HFF-Myc (cell line): ENCODE measurements at regions not wholly inside any gene's neighbourhood (a gene's known extent, or its start where the extent isn't known, plus 50 kb on each side); places are given as distances from the start of the nearest gene placed in this dataset.

Experiments used
- DNase-seq: peaks from one replicate; pipeline ENCODE4 v3.0.0-alpha.2; 2011; ENCODE audit warnings: low read depth; ENCODE audit errors: extremely low read depth
- H3K4me3 ChIP-seq: replicated peaks from 2 replicates; pipeline ENCODE4 v1.5.1; 2011; ENCODE audit warnings: low read depth, mild to moderate bottlenecking, control low read depth, low read length
- TF ChIP-seq, protein P1 (sequence below): IDR thresholded peaks from 2 replicates; pipeline ENCODE4 v1.5.1; 2012; ENCODE audit warnings: mild to moderate bottlenecking, low read depth, low read length, control low read depth; ENCODE audit errors: missing control alignments

DNA sequence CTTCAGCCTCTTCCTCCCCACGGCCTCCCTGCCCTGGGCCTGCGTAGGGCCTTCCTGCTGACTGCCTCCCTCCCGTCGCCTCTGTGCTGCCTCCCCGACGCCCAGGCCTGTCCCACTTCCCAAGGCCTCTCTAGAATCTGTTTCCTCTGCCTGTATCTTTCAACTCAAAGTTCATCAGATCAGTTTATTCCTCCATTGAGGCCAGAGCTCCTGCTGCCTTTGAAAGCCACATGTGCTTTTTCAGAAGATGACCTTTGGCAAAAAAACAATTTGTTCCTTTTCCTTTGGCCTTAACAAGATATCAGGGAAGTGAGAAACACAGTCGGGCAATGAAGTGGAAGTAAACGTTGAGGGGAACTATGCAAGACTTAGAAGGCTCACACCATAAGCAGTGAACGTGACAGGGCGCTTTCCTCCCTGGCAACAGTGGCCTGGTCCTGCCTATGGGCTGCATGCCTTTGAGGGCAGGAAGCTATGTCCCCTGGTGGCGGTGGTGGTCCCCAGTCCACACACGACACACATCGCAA lies 85.9 kb downstream of the PSMG1 start:
- TF ChIP-seq, protein P1, sequence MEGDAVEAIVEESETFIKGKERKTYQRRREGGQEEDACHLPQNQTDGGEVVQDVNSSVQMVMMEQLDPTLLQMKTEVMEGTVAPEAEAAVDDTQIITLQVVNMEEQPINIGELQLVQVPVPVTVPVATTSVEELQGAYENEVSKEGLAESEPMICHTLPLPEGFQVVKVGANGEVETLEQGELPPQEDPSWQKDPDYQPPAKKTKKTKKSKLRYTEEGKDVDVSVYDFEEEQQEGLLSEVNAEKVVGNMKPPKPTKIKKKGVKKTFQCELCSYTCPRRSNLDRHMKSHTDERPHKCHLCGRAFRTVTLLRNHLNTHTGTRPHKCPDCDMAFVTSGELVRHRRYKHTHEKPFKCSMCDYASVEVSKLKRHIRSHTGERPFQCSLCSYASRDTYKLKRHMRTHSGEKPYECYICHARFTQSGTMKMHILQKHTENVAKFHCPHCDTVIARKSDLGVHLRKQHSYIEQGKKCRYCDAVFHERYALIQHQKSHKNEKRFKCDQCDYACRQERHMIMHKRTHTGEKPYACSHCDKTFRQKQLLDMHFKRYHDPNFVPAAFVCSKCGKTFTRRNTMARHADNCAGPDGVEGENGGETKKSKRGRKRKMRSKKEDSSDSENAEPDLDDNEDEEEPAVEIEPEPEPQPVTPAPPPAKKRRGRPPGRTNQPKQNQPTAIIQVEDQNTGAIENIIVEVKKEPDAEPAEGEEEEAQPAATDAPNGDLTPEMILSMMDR, result no peak
- no peak for DNase-seq
- no peak overlapping the region for H3K4me3 ChIP-seq

DNA sequence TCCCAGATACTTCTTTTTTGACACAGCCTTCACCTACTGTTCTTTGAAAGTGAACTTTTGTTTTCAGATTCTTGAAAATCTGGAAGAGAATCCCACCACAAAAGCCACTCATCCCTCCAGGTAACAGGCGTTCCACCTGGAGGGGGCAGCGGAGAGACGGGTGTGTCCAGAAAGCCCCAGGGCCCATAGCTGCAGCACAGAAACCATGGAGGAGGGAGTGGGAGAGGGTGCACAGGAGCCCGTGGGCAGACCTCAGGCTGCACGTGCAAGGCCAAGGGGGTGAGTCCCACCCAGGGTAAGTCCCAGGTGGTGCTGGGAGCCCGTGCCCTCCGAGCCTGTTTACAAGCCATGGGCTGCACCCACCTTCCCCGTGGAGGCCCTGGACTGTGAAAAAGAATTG lies 86.5 kb downstream of the PSMG1 start:
- no peak overlapping the region for H3K4me3 ChIP-seq
- no peak for DNase-seq
- TF ChIP-seq, protein P1, result peak; percentile 15

DNA sequence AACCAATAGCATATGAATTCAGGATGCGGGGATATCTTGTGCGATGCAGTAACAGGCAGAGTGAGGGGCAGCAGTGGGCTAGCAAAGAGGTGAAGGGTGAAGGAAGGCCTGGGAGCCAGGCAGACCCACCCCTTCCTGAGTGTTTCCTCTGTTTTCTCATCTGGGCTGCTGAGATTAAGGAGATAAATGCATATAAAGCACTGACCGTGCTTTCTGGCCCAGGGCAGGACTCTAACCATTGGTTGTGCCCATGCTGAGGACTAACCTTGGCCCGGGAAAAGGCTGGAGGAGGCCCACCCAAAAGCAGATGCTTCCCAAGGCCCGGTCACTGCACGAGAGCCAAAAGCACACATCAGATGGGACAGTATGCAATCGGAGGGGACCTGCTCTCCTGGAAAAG lies 87.6 kb downstream of the PSMG1 start:
- DNase-seq, result no peak
- no peak overlapping the region for H3K4me3 ChIP-seq
- TF ChIP-seq, protein P1, result no peak

DNA sequence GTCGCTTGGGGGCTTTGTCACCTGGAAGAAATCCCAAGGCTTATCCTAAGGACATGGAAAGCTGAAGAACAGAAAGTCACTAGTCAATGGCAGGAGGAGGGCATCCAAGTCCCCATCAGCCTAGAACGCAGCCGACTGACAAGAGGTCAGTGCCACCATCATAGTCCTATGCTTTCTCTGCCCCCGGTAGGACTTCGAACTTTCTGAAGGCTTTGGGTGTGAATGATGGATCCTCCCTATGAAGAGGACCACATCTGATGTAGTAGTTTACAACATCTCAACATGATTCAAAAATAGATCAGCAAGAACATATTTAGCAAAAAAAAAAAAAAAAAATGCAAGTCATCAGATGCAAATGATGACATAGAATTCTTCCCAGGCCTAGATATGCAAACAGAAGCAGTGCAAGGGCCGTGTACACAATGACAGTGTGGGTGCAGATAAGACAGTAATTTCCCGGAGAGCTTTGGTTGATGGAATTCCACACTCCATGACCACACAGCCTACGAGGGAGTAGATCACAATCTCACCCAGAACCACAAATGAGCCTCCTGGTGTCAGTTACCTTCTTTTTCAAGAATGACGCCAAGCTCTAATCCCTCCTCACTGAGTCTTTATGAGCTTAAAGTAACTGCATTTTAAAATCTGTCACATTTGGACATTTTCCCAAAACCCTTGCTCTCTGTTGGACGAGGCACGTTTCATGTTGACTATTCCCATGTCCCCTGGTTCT lies 88.2 kb downstream of the PSMG1 start:
- TF ChIP-seq, protein P1, result no peak
- H3K4me3 ChIP-seq, result no peak overlapping the region
- no peak for DNase-seq

DNA sequence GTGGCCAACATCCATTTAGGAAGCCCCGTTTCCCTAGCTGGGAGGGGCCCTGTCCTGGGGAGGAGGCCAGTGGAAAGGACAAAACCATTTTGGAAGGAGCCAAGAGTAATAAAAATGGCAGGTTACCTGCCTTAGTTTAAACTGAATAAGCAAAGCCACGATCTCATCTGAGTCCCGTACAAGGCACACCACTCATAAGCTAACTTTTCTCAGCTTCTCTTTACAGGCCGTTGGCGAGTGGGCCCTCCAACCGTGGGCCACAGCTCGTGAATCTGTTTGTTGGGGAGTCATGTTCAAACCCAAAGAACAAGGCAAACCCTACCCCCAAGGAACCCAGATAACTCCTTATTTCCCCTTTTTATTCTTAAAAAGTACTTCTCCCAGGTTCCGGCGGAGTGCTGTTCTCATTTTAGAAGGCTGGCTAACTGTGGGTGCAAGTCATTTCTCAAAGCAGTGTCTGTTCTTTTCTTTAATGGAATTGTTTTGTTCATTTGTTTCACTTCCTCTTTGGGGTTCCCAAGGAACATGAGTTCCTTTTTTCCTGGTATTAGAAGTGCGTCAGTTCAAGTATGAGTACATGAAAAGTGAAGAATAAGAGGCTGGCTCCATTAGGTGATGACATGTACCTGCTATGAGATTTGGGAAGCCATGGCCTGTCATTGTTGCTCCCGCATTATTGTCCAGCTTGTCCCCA lies 89.0 kb downstream of the PSMG1 start:
- H3K4me3 ChIP-seq, result no peak overlapping the region
- TF ChIP-seq, protein P1, result no peak
- no peak for DNase-seq

DNA sequence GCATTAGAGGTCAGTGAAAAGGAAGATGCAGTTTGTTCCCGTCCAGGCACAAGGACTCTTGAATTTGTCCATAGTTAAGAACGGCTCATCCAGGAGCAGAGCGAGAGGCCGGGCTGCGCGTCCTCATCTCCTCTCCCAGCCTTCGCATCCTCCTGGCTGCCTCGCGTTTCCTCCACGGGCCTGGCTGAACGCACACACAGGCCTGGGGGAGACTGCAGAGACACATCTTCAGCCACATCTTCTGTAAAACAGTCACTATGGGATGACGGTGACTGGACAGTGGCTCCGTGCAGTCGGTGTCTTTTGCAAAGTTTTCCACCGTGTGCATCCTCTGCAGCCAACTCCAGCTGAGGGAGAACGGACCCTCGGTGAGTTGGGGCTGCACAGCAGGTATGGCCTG lies 89.7 kb downstream of the PSMG1 start:
- TF ChIP-seq, protein P1, result no peak
- H3K4me3 ChIP-seq, result no peak overlapping the region
- DNase-seq, result no peak
